ENCODE measurements at regions not wholly inside any gene's neighbourhood (a gene's known extent, or its start where the extent isn't known, plus 50 kb on each side); places are given as distances from the start of the nearest gene placed in this dataset.

DNA sequence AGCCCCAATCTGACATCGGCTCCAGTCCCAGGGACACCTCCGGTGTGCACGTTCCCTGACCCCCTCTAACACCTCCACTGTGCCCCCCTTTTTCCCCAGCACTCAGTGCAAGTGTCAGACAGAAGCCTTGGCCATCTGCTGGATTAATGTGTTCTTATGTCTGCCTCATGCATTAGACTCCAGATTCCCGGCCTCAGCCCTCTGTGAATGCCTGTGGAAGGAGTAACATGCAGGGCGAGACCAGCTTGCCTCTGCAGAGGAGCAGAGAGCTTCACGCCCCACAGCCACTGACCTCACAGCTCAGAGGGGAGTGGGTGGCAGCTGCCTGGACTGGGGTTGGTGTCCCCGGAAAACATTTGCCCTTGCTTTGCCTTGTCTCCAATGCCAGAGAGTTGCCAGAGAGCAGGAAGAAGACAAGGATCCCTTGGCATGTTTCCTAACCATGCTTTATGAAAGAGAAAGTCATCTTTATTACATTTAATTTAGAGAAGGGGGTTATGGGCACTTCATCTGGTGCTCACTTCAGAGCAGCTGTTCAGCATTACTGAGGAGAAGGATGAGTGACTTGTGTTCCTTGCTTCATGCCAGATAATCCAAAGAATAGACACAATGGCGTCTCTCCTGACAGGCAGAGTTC lies 91.6 kb upstream of the CXCL12 start:
- Histone ChIP-seq H3K27me3 (no peaks in the 10 kb centered on the region), H3K36me3 (no peaks in the 10 kb centered on the region), H3K9me3 (no peaks in the 10 kb centered on the region), H3K27ac (no peak overlapping the region), H3K4me1 (no peaks in the 10 kb centered on the region), H3K4me3 (no peak overlapping the region)
- TF ChIP-seq POLR2A (IDR thresholded peaks at IDR 0.05) = no peak
- TF ChIP-seq, protein P1, sequence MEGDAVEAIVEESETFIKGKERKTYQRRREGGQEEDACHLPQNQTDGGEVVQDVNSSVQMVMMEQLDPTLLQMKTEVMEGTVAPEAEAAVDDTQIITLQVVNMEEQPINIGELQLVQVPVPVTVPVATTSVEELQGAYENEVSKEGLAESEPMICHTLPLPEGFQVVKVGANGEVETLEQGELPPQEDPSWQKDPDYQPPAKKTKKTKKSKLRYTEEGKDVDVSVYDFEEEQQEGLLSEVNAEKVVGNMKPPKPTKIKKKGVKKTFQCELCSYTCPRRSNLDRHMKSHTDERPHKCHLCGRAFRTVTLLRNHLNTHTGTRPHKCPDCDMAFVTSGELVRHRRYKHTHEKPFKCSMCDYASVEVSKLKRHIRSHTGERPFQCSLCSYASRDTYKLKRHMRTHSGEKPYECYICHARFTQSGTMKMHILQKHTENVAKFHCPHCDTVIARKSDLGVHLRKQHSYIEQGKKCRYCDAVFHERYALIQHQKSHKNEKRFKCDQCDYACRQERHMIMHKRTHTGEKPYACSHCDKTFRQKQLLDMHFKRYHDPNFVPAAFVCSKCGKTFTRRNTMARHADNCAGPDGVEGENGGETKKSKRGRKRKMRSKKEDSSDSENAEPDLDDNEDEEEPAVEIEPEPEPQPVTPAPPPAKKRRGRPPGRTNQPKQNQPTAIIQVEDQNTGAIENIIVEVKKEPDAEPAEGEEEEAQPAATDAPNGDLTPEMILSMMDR (IDR thresholded peaks at IDR 0.05) = no peak
- intact Hi-C loops (cut with DNase I) = no loop called here
- DNase-seq = no peak
- 59 to 82% methylated on average over 4 to 5 of the region's 8 CpGs for WGBS, 2 donors

- no peaks in the 10 kb centered on the region for H3K36me3 ChIP-seq
- no peaks in the 10 kb centered on the region for H3K27me3 ChIP-seq
- DNase-seq = no peak
- no peak overlapping the region for H3K27ac ChIP-seq
- intact Hi-C loops (cut with DNase I) = no loop called here
- H3K4me1 ChIP-seq = no peaks in the 10 kb centered on the region
- no peak overlapping the region for H3K4me3 ChIP-seq
- WGBS, 2 donors = 15 to 27% methylated on average over 1 of the region's 1 CpG
- no peaks in the 10 kb centered on the region for H3K9me3 ChIP-seq
- TF ChIP-seq, protein P1 (IDR thresholded peaks at IDR 0.05) = no peak
- TF ChIP-seq POLR2A (IDR thresholded peaks at IDR 0.05) = no peak
These were observed 92.1 kb upstream of the CXCL12 start for GRCh38 chr10:44477046-44477425.

GRCh38 chr10:44478040-44478439 lies 93.1 kb upstream of the CXCL12 start:
- 58 to 62% methylated on average over 2 of the region's 2 CpGs for WGBS, 2 donors
- Histone ChIP-seq H3K36me3 (no peaks in the 10 kb centered on the region), H3K27me3 (no peaks in the 10 kb centered on the region), H3K9me3 (no peaks in the 10 kb centered on the region), H3K27ac (no peak overlapping the region), H3K4me1 (no peaks in the 10 kb centered on the region), H3K4me3 (no peak overlapping the region)
- DNase-seq = no peak
- intact Hi-C loops (cut with DNase I) = no loop called here
- TF ChIP-seq, protein P1 (IDR thresholded peaks at IDR 0.05) = no peak
- TF ChIP-seq POLR2A (IDR thresholded peaks at IDR 0.05) = no peak

GRCh38 chr10:44478876-44479705 lies 94.2 kb upstream of the CXCL12 start:
- Histone ChIP-seq H3K36me3 (no peaks in the 10 kb centered on the region), H3K27me3 (no peaks in the 10 kb centered on the region), H3K4me3 (no peak overlapping the region), H3K9me3 (no peaks in the 10 kb centered on the region), H3K27ac (no peak overlapping the region), H3K4me1 (no peaks in the 10 kb centered on the region)
- WGBS, 2 donors = 36 to 64% methylated on average over 6 of the region's 8 CpGs
- no peak for DNase-seq
- intact Hi-C loops (cut with DNase I) = no loop called here
- TF ChIP-seq, protein P1 (IDR thresholded peaks at IDR 0.05) = no peak
- no peak for TF ChIP-seq POLR2A (IDR thresholded peaks at IDR 0.05)

GRCh38 chr10:44492678-44493077 lies 107.8 kb upstream of the CXCL12 start:
- H3K4me1 ChIP-seq = no peaks in the 10 kb centered on the region
- no peaks in the 10 kb centered on the region for H3K36me3 ChIP-seq
- DNase-seq = no peak
- H3K4me3 ChIP-seq = no peak overlapping the region
- no peak for TF ChIP-seq POLR2A (IDR thresholded peaks at IDR 0.05)
- TF ChIP-seq, protein P1 (IDR thresholded peaks at IDR 0.05) = no peak
- H3K27ac ChIP-seq = no peak overlapping the region
- 53 to 69% methylated on average over 3 of the region's 3 CpGs for WGBS, 2 donors
- no peaks in the 10 kb centered on the region for H3K27me3 ChIP-seq
- no peaks in the 10 kb centered on the region for H3K9me3 ChIP-seq
- intact Hi-C loops (cut with DNase I) = no loop called here

Measured in esophagus squamous epithelium (tissue), 5 donors.